ENCODE measurements at regions not wholly inside any gene's neighbourhood (a gene's known extent, or its start where the extent isn't known, plus 50 kb on each side); places are given as distances from the start of the nearest gene placed in this dataset.
"Not testable (repeated sequence)": the region's sequence is repeated elsewhere in the genome, so short reads cannot be mapped to it uniquely, and the experiment has no call there.

DNA sequence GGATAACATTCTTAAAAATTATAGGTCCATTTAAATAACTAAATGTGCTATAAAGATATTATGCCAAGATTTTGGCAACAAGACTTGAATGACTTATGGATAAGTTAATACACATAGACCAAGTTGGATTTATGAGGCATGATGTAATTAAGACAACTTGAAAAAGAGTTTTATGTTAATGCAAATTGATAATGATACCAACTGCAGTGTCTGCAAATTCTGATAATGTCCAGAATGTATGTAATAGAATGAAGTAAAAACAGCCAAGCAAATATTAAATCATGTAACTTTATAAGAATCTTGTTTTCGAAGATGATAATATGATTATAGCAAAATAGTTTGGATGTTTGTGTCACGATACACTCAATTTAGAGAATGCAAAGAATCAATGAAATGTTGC lies 868.3 kb downstream of the DNAJB9 start:
- DNase-seq (ENCODE audit: low read depth in 1 of 2, low spot score in 1 of 2): no peak

DNA sequence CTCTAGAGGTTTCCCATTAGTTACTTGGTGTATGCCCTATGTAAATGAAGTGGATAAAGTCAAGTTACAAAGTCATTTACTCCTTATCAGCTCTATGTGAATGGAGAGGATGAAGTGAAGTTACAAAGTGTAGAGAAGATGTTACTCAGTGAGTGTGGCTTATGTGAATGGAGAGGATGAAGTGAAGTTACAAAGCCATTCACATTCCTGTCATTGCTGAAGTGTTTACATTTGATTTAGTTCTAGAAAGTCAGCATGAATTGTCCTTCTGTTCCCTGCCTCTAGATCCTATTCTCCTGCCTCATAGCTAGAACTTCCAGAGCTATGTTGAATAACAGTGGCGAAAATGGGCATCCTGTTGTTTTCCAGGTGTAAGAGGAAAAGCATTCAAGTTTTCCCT lies 880.1 kb downstream of the DNAJB9 start:
- no peak for DNase-seq (ENCODE audit: low read depth in 1 of 2, low spot score in 1 of 2)

DNA sequence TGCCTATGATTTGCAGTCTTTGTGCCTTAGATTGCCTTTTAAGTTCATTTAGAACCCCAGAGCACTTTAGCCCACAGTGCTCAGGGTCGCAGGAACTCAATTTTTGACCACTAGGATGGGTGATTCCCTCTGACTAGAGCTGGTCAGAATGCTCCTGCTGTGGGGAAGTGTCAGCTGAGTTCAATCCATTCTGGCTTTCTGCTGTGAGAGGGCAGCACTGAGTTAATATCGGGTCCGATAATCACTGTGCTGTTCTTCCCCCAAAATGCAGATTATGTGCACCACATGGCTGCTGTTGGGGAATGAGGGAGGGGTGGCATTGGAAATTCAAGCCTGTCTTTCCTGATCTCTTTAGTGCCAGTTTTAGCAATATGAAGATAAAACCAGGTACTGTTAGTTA lies 886.4 kb downstream of the DNAJB9 start:
- no peak for DNase-seq (ENCODE audit: low read depth in 1 of 2, low spot score in 1 of 2)

DNA sequence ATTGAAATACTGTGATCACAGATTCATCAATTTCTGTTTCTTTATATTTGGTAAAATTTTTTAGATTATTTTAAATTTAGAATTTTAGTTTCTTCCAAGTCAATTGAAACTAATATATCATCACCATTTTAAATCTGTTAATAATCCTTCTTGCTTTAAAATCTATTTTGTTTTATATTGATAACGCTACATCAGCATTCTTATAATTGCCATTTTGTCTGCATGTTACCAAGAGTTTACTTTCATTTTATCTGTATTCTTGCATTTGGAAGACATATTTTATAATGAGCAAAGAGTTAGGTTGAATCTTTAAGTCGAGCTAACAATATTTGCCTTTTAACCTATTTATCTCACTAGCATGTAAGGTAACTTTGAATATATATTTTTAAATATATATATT lies 890.6 kb downstream of the DNAJB9 start:
- DNase-seq (ENCODE audit: low read depth in 1 of 2, low spot score in 1 of 2): no peak

DNA sequence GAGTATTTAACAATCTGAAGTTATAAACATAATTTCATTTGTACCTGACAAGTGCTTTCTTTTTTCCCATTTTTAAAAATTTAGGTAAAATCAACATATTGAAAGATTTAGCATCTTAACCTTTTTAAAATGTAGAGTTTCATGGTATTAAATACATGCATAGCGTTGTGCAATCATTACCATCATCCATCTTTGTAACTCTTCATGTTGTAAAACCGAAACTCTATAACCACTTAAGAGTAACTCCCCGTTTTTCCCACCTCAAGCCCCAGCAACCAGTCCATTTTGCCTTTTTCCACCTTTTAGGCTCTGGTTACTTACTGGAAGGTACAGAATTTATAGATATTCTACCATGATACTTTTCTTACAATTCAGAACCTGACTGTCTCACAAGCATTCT lies 892.5 kb downstream of the DNAJB9 start:
- no peak for DNase-seq (ENCODE audit: low read depth in 1 of 2, low spot score in 1 of 2)

DNA sequence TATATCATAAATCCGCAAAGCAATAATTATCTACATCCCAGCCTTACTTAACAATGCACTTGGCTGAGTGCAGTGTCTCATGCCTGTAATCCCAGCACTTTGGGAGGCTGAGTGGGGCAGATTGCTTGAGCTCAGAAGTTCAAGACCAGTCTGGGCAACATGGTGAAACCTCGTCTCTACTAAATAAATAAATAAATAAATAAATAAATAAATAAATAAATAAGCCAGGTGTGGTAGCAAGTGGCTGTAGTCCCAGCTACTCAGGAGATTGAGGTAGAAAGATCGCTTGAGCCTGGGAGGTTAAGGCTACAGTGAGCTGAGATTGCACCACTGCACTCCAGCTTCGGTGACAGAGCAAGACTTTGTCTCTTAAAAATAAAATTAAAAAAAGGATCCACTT lies 898.1 kb downstream of the DNAJB9 start:
- DNase-seq (ENCODE audit: low read depth in 1 of 2, low spot score in 1 of 2): not testable (repeated sequence)

DNA sequence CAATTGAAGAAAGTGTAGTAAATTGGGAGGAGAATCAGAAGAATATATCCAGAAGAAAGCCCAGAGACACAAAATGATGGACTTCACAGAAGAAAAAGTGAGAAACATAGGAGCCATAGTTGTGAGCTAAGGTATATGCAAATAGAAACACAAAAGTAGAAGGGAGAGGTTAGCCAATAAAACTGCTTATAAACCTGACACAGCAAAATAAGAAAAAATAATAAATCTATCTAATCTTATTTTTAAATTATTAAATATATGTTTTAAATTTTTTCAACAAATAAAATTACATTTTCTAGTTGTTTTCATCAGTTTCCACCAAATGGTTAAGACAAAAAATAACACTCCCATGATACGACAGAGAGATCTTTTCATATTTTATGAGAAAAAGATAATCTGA lies 903.5 kb downstream of the DNAJB9 start:
- no peak for DNase-seq (ENCODE audit: low read depth in 1 of 2, low spot score in 1 of 2)

DNA sequence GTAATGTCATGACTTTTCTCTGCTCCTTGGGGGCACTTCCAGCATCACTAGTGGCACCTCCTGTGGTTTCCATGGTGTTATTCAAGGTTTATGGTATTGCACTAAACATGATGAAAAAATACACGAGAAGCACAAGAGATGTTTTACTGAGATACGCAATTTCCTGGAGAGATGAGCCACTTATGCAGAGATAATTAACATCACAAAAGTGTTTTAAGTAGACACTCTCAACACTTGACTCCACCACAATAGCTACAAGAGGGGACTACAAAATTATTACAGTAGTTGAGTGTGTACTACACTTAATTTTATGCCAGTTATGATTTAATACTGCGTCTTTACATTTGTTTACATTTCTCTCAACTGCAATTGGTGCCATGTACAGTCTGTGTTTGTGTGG lies 906.7 kb downstream of the DNAJB9 start:
- DNase-seq (ENCODE audit: low read depth in 1 of 2, low spot score in 1 of 2): no peak

DNA sequence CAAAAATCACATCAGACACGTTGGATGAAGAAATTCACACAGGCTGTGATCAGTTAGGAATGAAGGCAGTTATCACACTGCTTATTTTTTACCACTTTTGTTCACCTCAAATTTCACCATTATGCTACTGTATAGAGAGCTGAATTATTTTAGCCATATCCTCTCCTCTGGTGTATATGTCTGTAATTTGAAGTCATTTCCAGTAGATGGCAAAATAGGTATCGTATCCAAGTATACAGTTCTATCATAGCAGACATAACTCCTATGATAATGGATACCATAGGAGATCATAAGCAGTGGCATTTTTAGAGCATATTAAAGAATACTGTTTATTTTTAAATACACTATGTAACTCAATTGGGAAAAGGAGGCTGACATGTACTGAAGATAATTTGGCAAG lies 909.7 kb downstream of the DNAJB9 start:
- no peak for DNase-seq (ENCODE audit: low read depth in 1 of 2, low spot score in 1 of 2)

DNA sequence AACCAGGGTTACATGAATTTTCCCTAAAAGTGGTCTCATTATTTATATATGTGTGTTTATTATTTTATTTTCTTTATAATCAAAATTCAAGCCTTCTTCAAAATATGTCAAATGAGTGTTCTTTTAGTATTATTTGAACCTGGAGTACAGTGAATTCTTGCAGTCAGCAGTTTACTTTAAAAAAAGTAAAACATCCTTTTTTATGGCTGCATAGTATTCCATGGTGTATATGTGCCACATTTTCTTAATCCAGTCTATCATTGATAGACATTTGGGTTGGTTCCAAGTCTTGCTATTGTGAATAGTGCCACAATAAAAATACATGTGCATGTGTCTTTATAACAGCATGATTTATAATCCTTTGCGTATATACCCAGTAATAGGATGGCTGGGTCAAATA lies 920.9 kb downstream of the DNAJB9 start:
- not testable (repeated sequence) for DNase-seq (ENCODE audit: low read depth in 1 of 2, low spot score in 1 of 2)

DNA sequence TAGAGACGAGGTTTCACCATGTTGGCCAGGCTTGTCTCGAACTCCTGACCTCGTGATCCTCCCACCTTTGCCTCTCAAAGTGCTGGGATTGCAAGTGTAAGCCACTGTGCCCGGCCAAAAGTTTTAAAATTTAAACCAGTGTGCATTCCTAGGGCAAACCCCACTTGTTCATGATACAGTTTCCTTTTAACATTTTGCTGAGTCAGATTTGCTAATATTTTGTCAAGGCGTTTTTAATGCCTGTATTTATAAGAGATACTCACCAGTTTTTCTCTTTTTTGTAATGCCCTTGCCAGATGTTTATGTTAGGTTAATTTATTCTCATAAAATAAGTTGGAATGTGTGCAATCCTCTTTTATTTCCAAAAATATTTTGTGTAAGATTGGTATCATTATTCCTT lies 927.4 kb downstream of the DNAJB9 start:
- DNase-seq (ENCODE audit: low read depth in 1 of 2, low spot score in 1 of 2): no peak

DNA sequence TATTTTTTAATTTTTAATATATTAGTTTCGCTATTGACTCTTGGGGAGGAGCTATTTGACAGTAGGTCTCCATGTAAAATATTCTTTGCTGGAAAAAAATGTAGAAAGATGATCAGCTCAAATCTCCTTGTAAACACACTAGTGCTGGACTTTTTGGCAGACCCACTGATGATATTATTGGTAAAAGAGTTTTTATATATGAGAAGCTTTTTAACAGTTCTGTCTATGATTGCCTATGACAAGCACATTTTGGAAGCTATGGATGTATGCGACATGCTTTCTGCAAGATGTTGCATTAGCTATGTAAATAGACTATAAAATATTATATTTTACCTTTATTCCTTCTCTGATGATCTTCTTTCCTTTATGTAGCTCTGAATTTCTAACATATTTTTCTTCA lies 928.5 kb downstream of the DNAJB9 start:
- no peak for DNase-seq (ENCODE audit: low read depth in 1 of 2, low spot score in 1 of 2)

DNA sequence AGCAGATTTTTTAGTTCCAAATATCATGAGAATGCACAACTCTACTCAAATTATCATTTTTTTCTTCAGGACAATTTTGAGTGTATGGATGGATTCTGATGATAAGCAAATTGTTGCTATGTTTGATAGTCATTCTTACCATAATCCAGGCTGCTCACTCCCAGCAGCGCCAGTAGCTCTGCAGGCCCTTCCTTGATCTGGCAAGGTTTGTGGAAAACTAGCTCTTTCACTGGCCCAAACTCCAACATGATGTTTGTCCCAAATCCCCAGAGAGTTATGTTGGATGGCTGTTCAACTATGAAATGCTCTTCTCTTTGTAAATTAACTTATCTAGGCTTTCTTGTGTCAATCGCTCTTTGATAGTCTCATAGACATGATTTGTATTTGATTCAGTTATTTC lies 933.7 kb downstream of the DNAJB9 start:
- DNase-seq (ENCODE audit: low read depth in 1 of 2, low spot score in 1 of 2): no peak

DNA sequence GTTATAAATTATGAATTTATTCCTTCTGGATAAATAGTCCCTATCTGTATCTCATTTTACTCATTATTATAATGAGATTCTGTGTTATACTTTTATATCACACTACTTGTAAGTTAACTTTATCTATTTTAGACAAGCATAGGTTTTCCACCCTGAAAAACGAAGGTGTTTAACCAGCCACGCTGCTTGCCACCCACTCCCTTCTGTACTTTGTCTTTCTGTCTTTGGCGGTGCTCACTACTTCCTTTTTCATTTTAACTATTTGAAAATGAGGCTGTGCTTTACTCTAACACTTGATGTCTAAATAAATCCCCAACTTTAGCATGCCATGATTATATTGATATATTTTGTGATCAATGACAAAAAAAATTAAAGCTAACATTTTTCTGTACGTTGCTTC lies 952.9 kb downstream of the DNAJB9 start:
- DNase-seq (ENCODE audit: low read depth in 1 of 2, low spot score in 1 of 2): no peak

DNA sequence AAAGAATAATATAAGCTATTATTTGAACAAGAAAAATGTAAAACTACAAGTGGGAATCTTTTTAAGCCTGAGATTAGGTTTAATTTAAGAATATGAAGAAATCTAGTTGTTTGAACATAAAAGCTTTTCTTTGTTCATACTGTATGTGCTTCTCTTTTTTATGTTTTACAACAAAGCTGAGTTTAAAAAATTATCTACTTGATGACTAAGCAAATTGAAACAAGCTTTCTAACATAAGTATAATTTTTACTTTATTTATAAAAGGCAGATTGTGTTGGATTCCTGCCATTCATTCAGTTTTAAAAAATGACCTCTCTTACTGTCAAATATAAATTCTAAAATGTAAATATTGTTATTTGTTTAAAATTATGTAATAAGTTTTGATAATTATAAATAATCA lies 958.2 kb downstream of the DNAJB9 start:
- no peak for DNase-seq (ENCODE audit: low read depth in 1 of 2, low spot score in 1 of 2)

DNA sequence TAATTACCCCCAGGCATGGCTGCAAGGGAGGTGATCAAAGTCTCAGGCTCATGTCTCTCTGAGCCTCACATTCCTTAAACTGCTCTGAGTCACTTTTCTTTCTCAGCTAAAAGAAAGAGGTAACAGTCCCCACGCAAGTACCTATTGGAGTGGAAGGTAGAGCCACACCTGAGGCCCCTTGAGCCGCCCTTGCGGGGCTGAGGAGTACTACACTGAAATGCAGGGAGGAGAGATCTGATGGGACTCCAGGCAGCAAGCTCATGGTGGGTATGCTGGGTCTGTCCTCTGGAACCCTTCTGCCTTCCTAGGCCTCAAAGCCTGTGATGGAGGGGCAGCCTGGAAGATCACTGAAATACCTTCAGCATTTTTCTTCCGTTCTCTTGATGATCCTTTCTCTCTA lies 960.0 kb downstream of the DNAJB9 start:
- DNase-seq (ENCODE audit: low read depth in 1 of 2, low spot score in 1 of 2): no peak

DNA sequence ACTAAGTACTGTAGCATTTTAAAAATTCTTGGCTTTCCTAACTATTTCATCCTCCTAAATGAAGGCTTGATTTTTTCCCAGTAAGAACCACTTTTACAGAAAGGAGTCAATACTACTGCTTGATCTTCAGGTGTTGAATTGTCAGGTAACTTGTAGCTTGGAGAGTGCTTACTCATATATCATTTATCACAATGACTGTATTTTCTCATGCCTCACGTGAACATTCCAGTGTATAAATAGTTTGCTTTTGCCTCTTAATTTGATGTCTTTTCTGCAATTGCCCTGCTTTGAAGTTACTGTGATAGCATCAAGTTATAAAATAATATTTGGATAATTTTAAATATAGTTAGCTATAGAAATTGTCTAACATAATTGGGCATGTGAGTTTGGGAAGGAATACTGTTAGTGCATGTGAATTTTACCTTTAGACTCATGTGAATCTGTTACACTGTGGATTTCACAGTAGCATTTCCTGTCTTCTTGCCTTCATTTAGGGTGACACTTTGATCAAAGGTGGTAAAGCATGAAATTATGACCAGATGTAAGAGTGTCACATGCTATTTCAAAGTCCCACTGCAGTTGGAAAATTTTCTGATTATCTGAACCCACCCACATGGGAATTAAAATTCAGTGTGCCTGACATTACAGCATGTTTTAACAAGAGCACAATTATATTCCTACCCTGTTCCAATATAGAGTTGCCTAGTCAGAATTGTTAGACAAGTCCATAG lies 962.8 kb downstream of the DNAJB9 start:
- DNase-seq (ENCODE audit: low read depth in 1 of 2, low spot score in 1 of 2): no peak

DNA sequence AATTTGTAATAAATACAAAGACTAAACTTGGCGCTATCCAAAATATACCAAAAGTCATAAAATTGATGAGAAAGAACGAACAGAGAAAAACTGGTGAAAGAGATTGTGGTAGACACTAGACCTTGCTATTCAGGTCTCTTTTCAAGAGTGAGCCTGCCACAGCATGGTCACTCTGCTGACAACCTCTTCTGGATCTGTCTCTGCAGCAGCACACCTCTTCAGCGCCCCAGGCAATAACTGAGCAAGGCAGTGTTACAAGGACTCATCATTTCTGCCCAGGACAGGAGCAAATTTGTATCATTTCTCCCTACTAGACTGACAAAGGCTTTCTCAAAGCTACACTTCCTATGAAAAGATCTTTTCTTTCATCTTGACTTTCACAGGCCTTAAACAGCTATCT lies 976.0 kb downstream of the DNAJB9 start:
- DNase-seq (ENCODE audit: low read depth in 1 of 2, low spot score in 1 of 2): no peak

DNA sequence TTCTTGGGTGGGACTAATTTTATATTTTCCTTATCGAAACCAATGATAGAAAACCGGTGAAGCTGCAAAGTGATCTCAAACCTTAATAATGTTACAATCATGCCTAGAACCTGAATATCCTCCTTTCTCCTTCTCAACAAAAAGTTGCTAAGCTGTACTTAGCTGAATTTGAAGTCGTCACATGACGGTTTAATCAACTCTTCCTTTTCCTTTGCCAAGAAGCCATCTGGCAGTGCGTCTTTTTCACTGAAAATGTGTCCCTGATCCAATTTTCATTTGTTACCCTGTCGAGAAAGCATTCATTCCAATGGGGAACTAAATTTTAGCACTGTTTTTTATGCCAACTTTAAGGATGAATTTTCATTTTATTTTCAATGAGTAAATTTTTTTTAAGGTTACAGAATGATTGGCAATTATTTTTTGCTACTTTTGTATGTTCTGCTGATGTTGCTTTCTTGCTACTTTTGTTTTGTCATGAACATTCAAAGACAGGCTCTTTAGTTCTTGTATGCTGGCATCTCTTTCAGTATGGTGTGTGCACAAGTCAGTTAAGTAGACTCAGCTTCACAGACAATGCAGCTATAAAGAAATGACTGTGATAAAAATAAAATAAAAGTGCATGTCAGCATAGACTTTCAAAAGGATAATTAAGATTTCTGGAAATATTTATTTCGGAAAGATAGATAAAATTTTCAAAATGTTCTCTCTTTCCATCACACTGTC lies 980.0 kb downstream of the DNAJB9 start:
- DNase-seq (ENCODE audit: low read depth in 1 of 2, low spot score in 1 of 2): no peak

DNA sequence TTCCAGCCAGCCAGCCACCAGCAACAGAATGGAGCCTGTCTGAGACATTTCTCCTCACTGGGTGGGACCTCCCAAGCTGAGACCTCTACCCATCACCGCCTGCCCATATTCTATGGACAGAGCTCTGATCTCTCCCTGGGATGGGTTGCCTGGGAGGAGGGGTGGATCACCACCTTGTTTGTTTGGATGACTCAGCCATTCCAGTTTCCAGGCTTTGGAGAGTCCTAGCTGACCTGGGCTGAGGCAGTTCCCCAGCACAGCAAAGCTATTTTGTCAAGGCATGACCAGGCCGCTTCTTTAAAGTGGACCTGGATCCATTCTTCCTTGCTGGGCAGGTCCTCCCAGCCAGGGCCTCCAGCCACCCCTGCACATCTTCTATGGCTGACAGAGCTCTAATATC lies 982.3 kb downstream of the DNAJB9 start:
- DNase-seq (ENCODE audit: low read depth in 1 of 2, low spot score in 1 of 2): no peak

DNA sequence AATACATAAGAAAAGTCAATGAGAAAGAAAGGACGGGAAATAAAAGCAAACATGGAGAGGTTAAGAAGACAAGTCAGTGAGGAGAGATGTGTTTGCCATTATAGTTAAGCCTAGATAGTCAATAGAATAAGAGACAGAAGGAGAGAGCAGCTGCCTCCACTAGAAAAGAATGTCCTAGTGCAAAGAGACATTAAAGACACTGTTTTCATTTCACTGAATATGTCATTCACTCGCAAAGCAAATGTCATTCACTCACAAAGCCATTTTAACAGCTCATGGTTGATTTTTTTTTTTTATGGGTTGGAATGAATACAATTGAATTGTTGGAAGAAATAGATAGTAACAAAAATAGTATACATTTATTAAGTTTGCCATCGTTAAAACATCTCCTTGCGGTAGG lies 1007.6 kb downstream of the DNAJB9 start:
- DNase-seq (ENCODE audit: low read depth in 1 of 2, low spot score in 1 of 2): no peak

DNA sequence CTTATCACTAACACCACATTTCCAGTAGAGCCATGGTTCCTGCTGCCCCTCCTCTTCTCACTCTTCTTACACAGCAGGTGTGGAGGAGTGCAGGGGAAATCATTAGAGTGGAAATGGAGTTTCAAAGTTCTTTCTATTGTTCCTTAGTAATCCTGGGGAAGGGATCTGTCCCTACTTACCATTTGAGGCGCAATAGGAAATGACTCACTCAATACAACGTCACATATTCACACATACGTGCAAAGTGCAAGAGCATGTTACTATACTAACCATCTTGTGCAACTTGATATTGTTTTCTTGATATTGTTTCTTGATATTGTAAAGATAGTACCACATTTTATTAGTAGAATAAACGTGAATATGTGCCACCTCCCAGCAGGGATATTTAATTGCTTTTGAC lies 1010.2 kb downstream of the DNAJB9 start:
- no peak for DNase-seq (ENCODE audit: low read depth in 1 of 2, low spot score in 1 of 2)

DNA sequence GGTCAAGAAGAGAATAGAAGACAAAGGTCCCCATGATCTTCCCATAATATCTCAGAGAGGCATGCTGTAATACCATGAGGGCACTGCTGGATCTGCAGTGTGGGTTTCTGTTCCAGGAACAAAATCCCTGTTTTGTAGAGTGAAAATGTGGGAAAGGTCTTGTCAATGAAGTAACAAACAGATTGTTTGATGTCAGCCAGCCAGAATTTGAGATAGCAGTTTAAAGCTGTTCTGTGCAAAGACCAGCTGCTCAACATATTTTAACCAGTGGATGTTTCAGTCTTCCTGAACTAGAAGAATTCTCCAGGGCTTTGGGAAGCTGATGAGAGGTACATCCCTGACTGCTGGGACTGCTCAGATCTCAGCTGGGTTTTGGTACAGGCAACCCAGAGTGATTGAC lies 1012.5 kb downstream of the DNAJB9 start:
- no peak for DNase-seq (ENCODE audit: low read depth in 1 of 2, low spot score in 1 of 2)
